ENCODE measurements at regions not wholly inside any gene's neighbourhood (a gene's known extent, or its start where the extent isn't known, plus 50 kb on each side); places are given as distances from the start of the nearest gene placed in this dataset.

DNA sequence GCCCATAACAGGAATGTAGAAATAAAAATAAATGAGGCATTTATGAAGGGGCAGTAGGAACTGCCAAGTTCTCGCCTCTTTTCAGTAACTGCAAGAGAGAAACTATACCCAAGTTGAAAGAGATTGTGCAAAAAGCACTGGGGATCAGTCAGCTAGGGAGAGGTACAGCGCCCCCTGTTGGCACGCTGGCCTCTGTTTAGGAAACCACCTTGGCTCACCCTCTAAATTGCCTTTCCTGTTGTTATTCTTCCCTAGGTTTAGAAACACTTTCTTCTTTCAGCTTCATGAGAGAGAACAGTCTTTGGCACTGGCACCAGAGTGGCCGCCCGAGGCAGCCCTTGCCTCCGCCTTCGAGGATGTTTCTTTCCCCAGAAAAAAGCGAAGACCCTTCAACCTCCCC lies 348.5 kb downstream of the MID1IP1 start:
- Histone ChIP-seq H3K4me3 (no peak overlapping the region), H3K9me3 (ENCODE audit: low read depth) (no peaks in the 10 kb centered on the region), H3K27ac (no peak overlapping the region), H3K27me3 (no peaks in the 10 kb centered on the region), H3K36me3 (no peaks in the 10 kb centered on the region), H3K4me1 (ENCODE audit: low read depth) (peaks cover 40% of the 10 kb centered on the region)
- TF ChIP-seq, protein P1, sequence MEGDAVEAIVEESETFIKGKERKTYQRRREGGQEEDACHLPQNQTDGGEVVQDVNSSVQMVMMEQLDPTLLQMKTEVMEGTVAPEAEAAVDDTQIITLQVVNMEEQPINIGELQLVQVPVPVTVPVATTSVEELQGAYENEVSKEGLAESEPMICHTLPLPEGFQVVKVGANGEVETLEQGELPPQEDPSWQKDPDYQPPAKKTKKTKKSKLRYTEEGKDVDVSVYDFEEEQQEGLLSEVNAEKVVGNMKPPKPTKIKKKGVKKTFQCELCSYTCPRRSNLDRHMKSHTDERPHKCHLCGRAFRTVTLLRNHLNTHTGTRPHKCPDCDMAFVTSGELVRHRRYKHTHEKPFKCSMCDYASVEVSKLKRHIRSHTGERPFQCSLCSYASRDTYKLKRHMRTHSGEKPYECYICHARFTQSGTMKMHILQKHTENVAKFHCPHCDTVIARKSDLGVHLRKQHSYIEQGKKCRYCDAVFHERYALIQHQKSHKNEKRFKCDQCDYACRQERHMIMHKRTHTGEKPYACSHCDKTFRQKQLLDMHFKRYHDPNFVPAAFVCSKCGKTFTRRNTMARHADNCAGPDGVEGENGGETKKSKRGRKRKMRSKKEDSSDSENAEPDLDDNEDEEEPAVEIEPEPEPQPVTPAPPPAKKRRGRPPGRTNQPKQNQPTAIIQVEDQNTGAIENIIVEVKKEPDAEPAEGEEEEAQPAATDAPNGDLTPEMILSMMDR (IDR thresholded peaks at IDR 0.05; ENCODE audit: low read depth, low read length), result peak; percentile 74
- peak; percentile 72 to 85 for DNase-seq (ENCODE audit: low read depth in 1 of 2, low spot score in 1 of 2)

DNA sequence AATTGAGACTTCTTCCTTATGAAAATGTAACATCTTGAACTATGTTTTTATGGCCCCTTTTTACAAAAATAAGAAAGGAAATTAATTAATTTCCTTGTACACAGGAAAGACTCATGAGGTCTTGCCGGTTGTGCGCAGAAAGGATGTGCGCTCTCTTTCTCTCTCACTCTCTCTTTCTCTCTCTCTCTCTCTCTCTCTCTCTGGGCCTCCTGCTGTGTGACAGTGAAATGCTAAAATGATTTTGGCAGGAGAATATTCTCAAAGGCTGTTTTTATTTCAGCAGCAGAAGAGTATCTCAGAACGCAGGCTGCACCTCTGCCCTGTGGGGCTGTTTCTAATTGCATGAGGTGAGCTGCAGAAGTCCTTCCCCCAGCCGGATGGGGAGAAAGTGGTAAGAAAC lies 349.0 kb downstream of the MID1IP1 start:
- Histone ChIP-seq H3K27ac (no peak overlapping the region), H3K27me3 (no peaks in the 10 kb centered on the region), H3K4me1 (ENCODE audit: low read depth) (peaks cover 40% of the 10 kb centered on the region), H3K36me3 (no peaks in the 10 kb centered on the region), H3K4me3 (no peak overlapping the region), H3K9me3 (ENCODE audit: low read depth) (no peaks in the 10 kb centered on the region)
- no peak for DNase-seq (ENCODE audit: low read depth in 1 of 2, low spot score in 1 of 2)
- TF ChIP-seq, protein P1 (IDR thresholded peaks at IDR 0.05; ENCODE audit: low read depth, low read length), result no peak

DNA sequence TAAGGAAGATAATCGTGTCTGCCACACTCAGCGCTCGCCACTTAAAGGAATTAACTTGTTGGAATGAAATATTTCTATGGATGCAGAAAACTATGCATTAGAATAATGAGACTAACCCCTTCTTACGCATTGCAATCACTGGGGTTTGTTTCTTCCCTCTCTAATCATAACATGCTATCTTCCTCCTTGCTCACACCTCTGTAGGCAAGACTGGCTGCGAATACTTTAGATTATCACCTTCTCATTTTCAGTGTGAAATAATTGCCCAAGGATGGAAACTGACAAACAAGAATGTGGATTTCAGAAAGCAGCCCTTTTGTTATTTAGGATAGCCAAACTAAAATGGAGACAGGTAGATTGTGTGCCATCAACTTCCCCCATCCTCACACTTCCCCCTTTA lies 349.4 kb downstream of the MID1IP1 start:
- Histone ChIP-seq H3K9me3 (ENCODE audit: low read depth) (no peaks in the 10 kb centered on the region), H3K4me1 (ENCODE audit: low read depth) (peaks cover 42% of the 10 kb centered on the region), H3K27ac (peak overlapping the region; percentile 78), H3K4me3 (no peak overlapping the region), H3K36me3 (no peaks in the 10 kb centered on the region), H3K27me3 (no peaks in the 10 kb centered on the region)
- TF ChIP-seq, protein P1 (IDR thresholded peaks at IDR 0.05; ENCODE audit: low read depth, low read length), result no peak
- DNase-seq (ENCODE audit: low read depth in 1 of 2, low spot score in 1 of 2), result no peak

DNA sequence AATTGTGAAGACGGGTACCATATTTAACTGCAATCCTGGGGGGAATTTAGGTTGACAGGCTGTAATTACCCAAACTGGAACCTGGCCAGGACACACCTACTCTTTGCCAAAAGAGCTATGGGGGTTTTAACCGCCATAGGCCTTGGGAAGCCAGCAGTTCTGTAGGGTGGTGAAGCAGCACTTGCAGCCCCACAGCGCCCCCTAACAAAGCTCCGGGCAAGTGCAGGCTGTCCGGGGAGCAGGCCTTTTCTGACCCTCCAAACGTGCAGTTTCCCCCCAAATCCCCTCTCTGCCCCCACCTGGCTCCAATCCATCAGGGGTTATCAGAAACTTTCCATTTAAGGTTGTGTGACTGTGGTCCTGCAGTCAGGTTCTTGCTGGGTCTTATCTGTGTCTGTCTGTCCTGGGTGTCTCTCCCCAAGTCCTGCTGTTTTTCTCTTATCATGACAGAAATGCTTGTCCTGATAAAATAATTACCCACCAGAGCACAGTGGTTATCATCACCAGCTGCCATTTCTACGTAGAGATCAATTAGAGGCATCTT lies 350.9 kb downstream of the MID1IP1 start:
- Histone ChIP-seq H3K27ac (peak overlapping the region; percentile 78), H3K36me3 (no peaks in the 10 kb centered on the region), H3K9me3 (ENCODE audit: low read depth) (no peaks in the 10 kb centered on the region), H3K27me3 (no peaks in the 10 kb centered on the region), H3K4me3 (no peak overlapping the region), H3K4me1 (ENCODE audit: low read depth) (peaks cover 55% of the 10 kb centered on the region)
- TF ChIP-seq, protein P1 (IDR thresholded peaks at IDR 0.05; ENCODE audit: low read depth, low read length), result peak; percentile 49
- peak; percentile 13 to 76 for DNase-seq (ENCODE audit: low read depth in 1 of 2, low spot score in 1 of 2)

DNA sequence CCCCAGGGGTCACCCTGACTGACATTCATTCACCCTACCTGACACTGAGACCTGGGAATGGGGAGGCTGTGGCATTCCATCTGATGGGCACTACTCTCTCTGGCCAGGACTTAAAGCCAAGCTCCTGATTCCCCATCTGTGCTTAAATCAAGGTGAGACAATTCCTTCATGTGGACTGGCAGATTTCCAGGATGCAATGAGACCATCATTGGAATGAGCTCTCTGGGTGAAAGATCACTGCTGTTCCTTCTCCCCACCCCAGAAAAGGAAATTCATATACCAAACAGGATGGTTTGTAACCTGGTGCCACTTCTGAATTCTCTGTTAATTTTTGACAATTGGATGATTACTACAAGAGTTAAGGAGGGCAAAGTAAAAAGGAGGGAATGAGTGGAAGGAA lies 354.8 kb downstream of the MID1IP1 start:
- TF ChIP-seq, protein P1 (IDR thresholded peaks at IDR 0.05; ENCODE audit: low read depth, low read length), result no peak

More for the DNA sequence above, 354.8 kb downstream of the MID1IP1 start:
- Histone ChIP-seq H3K27me3 (no peaks in the 10 kb centered on the region), H3K27ac (peak overlapping the region; percentile 38), H3K36me3 (no peaks in the 10 kb centered on the region), H3K9me3 (ENCODE audit: low read depth) (no peaks in the 10 kb centered on the region), H3K4me3 (no peak overlapping the region), H3K4me1 (ENCODE audit: low read depth) (peaks cover 43% of the 10 kb centered on the region)
- DNase-seq (ENCODE audit: low read depth in 1 of 2, low spot score in 1 of 2), result no peak
